Suppressor macrophage treated with lipopolysaccharide for 1 hour (primary cell): ENCODE measurements at regions not wholly inside any gene's neighbourhood (a gene's known extent, or its start where the extent isn't known, plus 50 kb on each side); places are given as distances from the start of the nearest gene placed in this dataset.
"Not testable (repeated sequence)": the region's sequence is repeated elsewhere in the genome, so short reads cannot be mapped to it uniquely, and the experiment has no call there.

Experiments
- DNase-seq, 3 donors: peaks; one replicate each; pipeline ENCODE4 v3.0.0-alpha.2; 2020 to 2022

- no peak for DNase-seq
Observed at GRCh38 chr13:30520571-30520970, 54.8 kb upstream of the HMGB1 start.

- no peak for DNase-seq
Observed at GRCh38 chr13:30523211-30523610, 57.5 kb upstream of the HMGB1 start.

- not testable (repeated sequence) for DNase-seq
Observed at GRCh38 chr13:30523817-30524216, 58.1 kb upstream of the HMGB1 start.

GRCh38 chr13:30525212-30525611 is 59.5 kb upstream of the HMGB1 start:
- not testable (repeated sequence) for DNase-seq

- DNase-seq = no peak
Observed at GRCh38 chr13:30526612-30527495, 61.1 kb upstream of the HMGB1 start.

GRCh38 chr13:30529085-30529834 is 63.5 kb upstream of the HMGB1 start:
- no peak for DNase-seq

GRCh38 chr13:30535046-30535445 is 69.3 kb upstream of the HMGB1 start:
- peak in 1 of 3 donors; percentile 12 for DNase-seq

- peak in 1 of 3 donors; percentile 7 for DNase-seq
Observed at GRCh38 chr13:30545320-30545719, 72.4 kb upstream of the USPL1 start.

- DNase-seq = peak; percentile 61 to 74 (median 65)
Observed at GRCh38 chr13:30548046-30548445, 69.7 kb upstream of the USPL1 start.

GRCh38 chr13:30551189-30551588 is 66.5 kb upstream of the USPL1 start:
- DNase-seq = peak; percentile 31 to 57 (median 46)

- DNase-seq = no peak
Observed at GRCh38 chr13:30552567-30552966, 65.2 kb upstream of the USPL1 start.

- no peak for DNase-seq
Observed at GRCh38 chr13:30559274-30559673, 58.4 kb upstream of the USPL1 start.

- no peak for DNase-seq
Observed at GRCh38 chr13:30560212-30560611, 57.5 kb upstream of the USPL1 start.

GRCh38 chr13:30561511-30561910 is 56.2 kb upstream of the USPL1 start:
- DNase-seq = no peak

GRCh38 chr13:30564489-30564888 is 53.2 kb upstream of the USPL1 start:
- DNase-seq = no peak

GRCh38 chr13:30565658-30566057 is 52.1 kb upstream of the USPL1 start:
- DNase-seq = no peak

- no peak for DNase-seq
Observed at GRCh38 chr13:30567072-30567471, 50.6 kb upstream of the USPL1 start.
